GM12864 (cell line): ENCODE measurements at regions not wholly inside any gene's neighbourhood (a gene's known extent, or its start where the extent isn't known, plus 50 kb on each side); places are given as distances from the start of the nearest gene placed in this dataset.
"Not testable (repeated sequence)": the region's sequence is repeated elsewhere in the genome, so short reads cannot be mapped to it uniquely, and the experiment has no call there.

Experiments
- DNase-seq: peaks from one replicate; pipeline ENCODE4 v3.0.0-alpha.2; 2011; ENCODE audit warnings: low read depth
- H3K4me3 ChIP-seq: 2 replicates; pipeline ENCODE4 v1.5.1; 2011; ENCODE audit warnings: mild to moderate bottlenecking, low read depth, low read length, control low read depth
- TF ChIP-seq, protein P1 (sequence below): IDR thresholded peaks from 2 replicates; pipeline ENCODE4 v1.5.1; 2011; ENCODE audit warnings: low read depth, mild to moderate bottlenecking, moderate library complexity, low read length, control low read depth, inconsistent platforms; ENCODE audit errors: missing control alignments

DNA sequence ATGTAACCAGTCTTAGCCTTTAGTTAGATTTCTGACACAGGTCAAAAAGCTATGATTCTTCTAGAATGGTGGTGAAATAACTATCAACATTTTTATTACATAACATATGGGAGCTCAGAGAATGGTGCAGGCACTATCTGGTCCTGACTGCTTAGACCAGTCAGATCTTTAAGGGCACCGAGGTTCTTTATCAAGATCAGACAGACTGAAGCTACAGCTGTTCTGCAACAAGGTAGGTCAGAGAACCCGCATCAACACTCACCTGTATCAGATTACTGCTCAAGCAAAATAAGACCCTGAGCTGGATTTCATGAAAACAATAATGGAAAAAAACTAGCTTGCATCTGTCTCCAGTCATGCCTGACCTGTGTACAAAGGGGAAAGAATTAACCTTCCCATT is 160.4 kb downstream of the KCNJ2 start:
- TF ChIP-seq, protein P1, sequence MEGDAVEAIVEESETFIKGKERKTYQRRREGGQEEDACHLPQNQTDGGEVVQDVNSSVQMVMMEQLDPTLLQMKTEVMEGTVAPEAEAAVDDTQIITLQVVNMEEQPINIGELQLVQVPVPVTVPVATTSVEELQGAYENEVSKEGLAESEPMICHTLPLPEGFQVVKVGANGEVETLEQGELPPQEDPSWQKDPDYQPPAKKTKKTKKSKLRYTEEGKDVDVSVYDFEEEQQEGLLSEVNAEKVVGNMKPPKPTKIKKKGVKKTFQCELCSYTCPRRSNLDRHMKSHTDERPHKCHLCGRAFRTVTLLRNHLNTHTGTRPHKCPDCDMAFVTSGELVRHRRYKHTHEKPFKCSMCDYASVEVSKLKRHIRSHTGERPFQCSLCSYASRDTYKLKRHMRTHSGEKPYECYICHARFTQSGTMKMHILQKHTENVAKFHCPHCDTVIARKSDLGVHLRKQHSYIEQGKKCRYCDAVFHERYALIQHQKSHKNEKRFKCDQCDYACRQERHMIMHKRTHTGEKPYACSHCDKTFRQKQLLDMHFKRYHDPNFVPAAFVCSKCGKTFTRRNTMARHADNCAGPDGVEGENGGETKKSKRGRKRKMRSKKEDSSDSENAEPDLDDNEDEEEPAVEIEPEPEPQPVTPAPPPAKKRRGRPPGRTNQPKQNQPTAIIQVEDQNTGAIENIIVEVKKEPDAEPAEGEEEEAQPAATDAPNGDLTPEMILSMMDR: no peak
- DNase-seq: no peak
- no peak overlapping the region for H3K4me3 ChIP-seq

DNA sequence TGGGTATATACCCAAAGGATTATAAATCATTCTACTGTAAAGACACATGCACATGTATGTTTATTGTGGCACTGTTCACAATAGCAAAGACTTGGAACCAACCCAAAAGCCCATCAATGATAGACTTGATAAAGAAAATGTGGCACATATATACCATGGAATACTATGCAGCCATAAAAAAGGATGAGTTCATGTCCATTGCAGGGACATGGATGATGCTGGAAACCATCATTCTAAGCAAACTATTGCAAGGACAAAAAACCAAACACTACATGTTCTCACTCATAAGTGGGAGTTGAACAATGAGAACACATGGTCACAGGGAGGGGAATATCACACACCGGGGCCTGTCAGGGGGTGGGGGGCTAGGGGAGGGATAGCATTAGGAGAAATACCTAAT is 161.7 kb downstream of the KCNJ2 start:
- DNase-seq, H3K4me3 ChIP-seq: not testable (repeated sequence)

DNA sequence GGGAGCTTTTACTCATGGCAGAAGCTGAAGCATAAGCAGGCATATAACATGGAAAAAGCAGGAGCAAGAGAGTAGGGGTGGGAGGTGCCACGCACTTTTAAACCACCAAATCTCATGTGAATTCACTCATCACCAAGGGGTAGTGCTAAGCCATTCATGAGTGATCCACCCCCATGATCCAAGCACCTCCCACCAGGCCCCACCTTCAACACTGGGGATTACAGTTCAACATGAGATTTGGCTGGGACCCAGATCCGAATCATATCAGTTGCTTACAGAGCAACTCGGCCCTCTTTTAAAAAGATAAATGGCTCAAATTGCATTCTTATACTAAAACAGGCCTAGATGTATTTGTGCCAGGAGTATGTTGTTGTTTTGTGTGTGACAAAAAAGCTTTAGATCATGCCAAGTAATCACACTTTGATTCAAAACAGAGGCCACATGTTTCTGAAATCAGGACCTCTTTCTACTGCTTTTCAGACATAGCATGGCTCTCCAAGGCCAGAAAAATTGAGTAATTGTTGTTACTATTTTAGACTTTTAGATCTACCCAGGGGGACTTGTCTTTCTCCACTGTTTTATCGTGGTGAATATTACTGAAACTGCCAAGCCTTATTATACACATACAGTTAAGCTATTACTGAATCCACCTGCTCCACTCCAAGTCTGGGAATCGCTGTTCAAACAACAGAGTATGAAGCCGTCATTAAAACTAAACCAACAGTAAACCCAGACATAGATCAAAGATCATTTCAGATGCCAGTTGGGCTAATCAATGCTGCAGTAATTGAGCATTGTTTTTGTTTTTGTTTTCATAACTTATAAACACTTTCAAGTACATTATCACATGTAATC is 163.3 kb downstream of the KCNJ2 start:
- TF ChIP-seq, protein P1: no peak
- no peak for DNase-seq

DNA sequence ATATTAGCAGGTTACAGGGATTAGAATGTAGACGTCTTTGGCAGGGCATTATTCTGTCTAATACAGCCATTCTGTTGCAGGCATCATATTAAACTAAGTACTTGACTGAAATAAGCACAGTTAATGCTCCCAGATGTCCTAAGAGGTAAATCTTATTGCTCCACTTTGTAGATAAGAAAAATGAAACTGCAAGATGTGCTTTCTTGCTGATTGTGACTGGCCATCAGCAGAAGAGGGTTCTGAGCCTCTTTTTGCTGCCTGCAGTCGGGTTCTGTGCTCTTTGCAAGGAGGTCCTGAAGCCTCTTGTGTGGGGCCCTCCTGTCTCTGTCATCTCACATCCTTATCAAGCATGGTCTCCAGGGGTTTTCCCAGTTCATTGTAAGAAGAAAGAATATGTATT is 167.1 kb downstream of the KCNJ2 start:
- TF ChIP-seq, protein P1: no peak
- no peak for DNase-seq
- no peak overlapping the region for H3K4me3 ChIP-seq

More for the DNA sequence above, 163.3 kb downstream of the KCNJ2 start:
- no peak overlapping the region for H3K4me3 ChIP-seq

DNA sequence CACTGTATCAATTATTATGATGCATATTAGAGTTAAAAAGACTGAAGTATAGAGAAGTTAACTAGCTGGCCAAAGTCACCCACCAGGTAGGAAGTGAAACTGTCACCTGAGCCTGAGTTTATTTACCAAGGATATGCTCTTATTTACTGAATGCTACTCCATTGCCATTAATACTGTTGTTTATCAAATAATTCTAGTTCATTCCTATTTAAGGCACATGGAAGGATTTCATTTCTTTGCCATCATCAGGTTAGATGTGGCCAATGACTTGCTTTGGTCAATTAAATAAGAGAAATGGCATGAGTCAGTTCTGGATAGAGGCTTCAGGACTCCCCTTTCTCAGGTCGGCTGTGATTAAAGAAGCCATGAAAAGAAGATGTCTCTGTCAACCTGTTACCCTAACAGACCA is 169.6 kb downstream of the KCNJ2 start:
- no peak for DNase-seq
- no peak overlapping the region for H3K4me3 ChIP-seq
- TF ChIP-seq, protein P1: no peak

DNA sequence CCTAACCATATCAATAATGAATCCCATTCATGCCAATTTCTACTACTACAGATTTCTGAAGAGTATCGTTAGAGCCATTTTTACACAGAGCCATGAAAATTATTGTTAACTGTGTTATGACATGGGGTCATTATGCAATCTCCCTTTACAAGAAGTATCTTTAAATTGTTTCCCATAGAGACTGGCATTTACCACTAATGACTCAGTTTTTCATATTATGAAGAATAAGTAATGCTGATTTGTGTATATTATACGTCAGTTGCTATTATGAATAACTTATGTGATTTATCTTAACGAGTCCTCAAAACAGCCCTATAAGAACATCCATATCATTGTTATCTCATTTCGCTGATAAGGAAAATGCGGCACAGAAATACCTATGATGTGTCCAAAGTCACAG is 173.8 kb downstream of the KCNJ2 start:
- no peak for DNase-seq
- no peak overlapping the region for H3K4me3 ChIP-seq
- TF ChIP-seq, protein P1: no peak

DNA sequence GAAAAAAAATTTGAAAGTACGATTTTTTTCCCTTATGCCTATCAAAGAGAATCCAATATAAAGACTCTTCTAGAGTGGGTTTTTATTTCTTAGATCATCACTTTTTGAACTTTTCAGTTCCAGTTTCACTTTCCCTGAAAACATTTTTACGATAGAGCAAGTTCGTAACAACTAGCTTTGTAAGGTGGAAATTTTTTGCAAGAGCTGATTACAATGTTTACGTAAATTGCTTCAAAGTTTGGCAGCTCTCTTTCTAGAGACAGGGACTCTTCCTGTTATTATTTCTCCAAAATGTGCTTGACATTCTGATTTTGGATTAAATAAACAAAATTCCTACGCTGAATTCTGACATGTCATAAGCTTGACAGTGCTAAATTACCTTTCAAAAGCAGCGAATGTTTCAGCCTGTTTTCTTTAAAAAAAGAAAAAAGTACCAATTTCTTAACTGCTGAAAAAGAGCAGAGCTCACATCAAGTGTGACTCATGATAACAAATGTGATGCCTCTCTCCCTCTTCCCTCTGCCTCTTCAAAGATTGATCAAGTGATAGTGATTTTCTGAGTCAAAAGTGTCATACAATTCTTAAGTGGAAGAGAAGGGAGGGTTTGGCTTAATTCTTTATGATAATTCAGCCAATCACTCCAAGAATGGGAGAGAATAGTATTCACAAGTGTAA is 175.2 kb downstream of the KCNJ2 start:
- TF ChIP-seq, protein P1: no peak
- H3K4me3 ChIP-seq: no peak overlapping the region
- no peak for DNase-seq
